COLO829 (cell line): ENCODE measurements at regions not wholly inside any gene's neighbourhood (a gene's known extent, or its start where the extent isn't known, plus 50 kb on each side); places are given as distances from the start of the nearest gene placed in this dataset.

Source experiments
- DNase-seq: peaks from one replicate; pipeline ENCODE4 v3.0.0; 2012; ENCODE audit warnings: low spot score

- DNase-seq = no peak
These were observed 119.6 kb downstream of the MTX2 start for GRCh38 chr2:176388861-176389260.

GRCh38 chr2:176390276-176391147 lies 121.3 kb downstream of the MTX2 start:
- no peak for DNase-seq

GRCh38 chr2:176391148-176391419 lies 121.8 kb downstream of the MTX2 start:
- DNase-seq = no peak

GRCh38 chr2:176392249-176392648 lies 123.0 kb downstream of the MTX2 start:
- no peak for DNase-seq

GRCh38 chr2:176392744-176393414 lies 123.6 kb downstream of the MTX2 start:
- no peak for DNase-seq

- DNase-seq = no peak
These were observed 126.1 kb downstream of the MTX2 start for GRCh38 chr2:176395273-176395854.

GRCh38 chr2:176398243-176399073 lies 129.2 kb downstream of the MTX2 start:
- DNase-seq = no peak

GRCh38 chr2:176399074-176399598 lies 129.9 kb downstream of the MTX2 start:
- no peak for DNase-seq

GRCh38 chr2:176405477-176405876 lies 136.2 kb downstream of the MTX2 start:
- no peak for DNase-seq

GRCh38 chr2:176407706-176408105 lies 138.5 kb downstream of the MTX2 start:
- DNase-seq = no peak

GRCh38 chr2:176409671-176410070 lies 140.4 kb downstream of the MTX2 start:
- no peak for DNase-seq

- DNase-seq = no peak
These were observed 142.9 kb downstream of the MTX2 start for GRCh38 chr2:176412136-176412535.

GRCh38 chr2:176413786-176414185 lies 144.5 kb downstream of the MTX2 start:
- DNase-seq = no peak

GRCh38 chr2:176414641-176415040 lies 145.4 kb downstream of the MTX2 start:
- no peak for DNase-seq

- no peak for DNase-seq
These were observed 146.1 kb downstream of the MTX2 start for GRCh38 chr2:176415174-176415895.

- DNase-seq = no peak
These were observed 146.8 kb downstream of the MTX2 start for GRCh38 chr2:176415937-176416499.

- DNase-seq = no peak
These were observed 149.5 kb downstream of the MTX2 start for GRCh38 chr2:176418768-176419167.

GRCh38 chr2:176419591-176420071 lies 150.4 kb downstream of the MTX2 start:
- no peak for DNase-seq

GRCh38 chr2:176421297-176422050 lies 152.2 kb downstream of the MTX2 start:
- DNase-seq = no peak

- no peak for DNase-seq
These were observed 154.6 kb downstream of the MTX2 start for GRCh38 chr2:176423819-176424218.
